Heart left ventricle (tissue), 16 donors: ENCODE measurements at regions not wholly inside any gene's neighbourhood (a gene's known extent, or its start where the extent isn't known, plus 50 kb on each side); places are given as distances from the start of the nearest gene placed in this dataset.

Source experiments
- ATAC-seq, 4 donors: fragments of 200-7000 bp; cut with Tn5 transposase; one replicate each; pipeline ENCODE4 v1.9.1; 2020 to 2022; ENCODE audit warnings: moderate library complexity in 4 of 4, mild to moderate bottlenecking in 3 of 4, moderate number of reproducible peaks in 1 of 4
- DNase-seq, 5 donors: peaks; one replicate each; pipeline ENCODE4 v3.0.0-alpha.2; 2020
- H3K27ac ChIP-seq, 12 donors: fragments of 200-600 bp; sonication (generic) in 4 of 12; one replicate each; pipeline versions ENCODE4 v1.5.0 to v1.8.0; 2016 to 2022; ENCODE audit warnings: mild to moderate bottlenecking in 2 of 12
- H3K27me3 ChIP-seq, 9 donors: fragments of 200-600 bp; sonication (generic) in 2 of 9; one replicate each; pipeline versions ENCODE4 v1.5.1 to v1.8.0; 2016 to 2022; ENCODE audit warnings: mild to moderate bottlenecking in 3 of 9
- H3K36me3 ChIP-seq, 9 donors: fragments of 200-600 bp; sonication (generic) in 2 of 9; one replicate each; pipeline versions ENCODE4 v1.5.0 to v1.8.0; 2018 to 2022; ENCODE audit warnings: mild to moderate bottlenecking in 2 of 9
- H3K4me1 ChIP-seq, 12 donors: fragments of 200-600 bp; sonication (generic) in 4 of 12; one replicate each; pipeline versions ENCODE4 v1.5.0 to v1.8.0; 2016 to 2022; ENCODE audit warnings: mild to moderate bottlenecking in 3 of 12
- H3K4me3 ChIP-seq, 12 donors: fragments of 200-600 bp; sonication (generic) in 4 of 12; one replicate each; pipeline versions ENCODE4 v1.5.0 to v1.8.0; 2017 to 2022; ENCODE audit warnings: mild to moderate bottlenecking in 9 of 12, moderate library complexity in 4 of 12
- H3K9me3 ChIP-seq, 12 donors: fragments of 200-600 bp; sonication (generic) in 4 of 12; one replicate each; pipeline versions ENCODE4 v1.5.0 to v1.8.0; 2016 to 2022; ENCODE audit warnings: mild to moderate bottlenecking in 1 of 12
- CTCF ChIP-seq, 12 donors: fragments of 200-600 bp; sonication (generic) in 4 of 12; IDR thresholded peaks; one replicate each; pipeline versions ENCODE4 v1.5.0 to v1.8.0; 2018 to 2022; ENCODE audit warnings: antibody characterized with exemption in 12 of 12, mild to moderate bottlenecking in 5 of 12
- POLR2A ChIP-seq, 2 donors: fragments of 450-650 bp; IDR thresholded peaks; one replicate each; pipeline ENCODE4 v1.6.1; 2017; ENCODE audit warnings: antibody characterized with exemption in 2 of 2, mild to moderate bottlenecking in 2 of 2, moderate library complexity in 2 of 2
- WGBS, 4 donors: extraction: QIAGEN DNeasy Blood & Tissue Kit in 2 of 4; methylation state at CpG; one replicate each; pipeline versions ENCODE4 v1.1.5 to v1.1.7; 2013 to 2018; 5-methylcytosine and 5-hydroxymethylcytosine counted together
- intact Hi-C, 10 donors: fragments of 100-400 bp; cut with DNase I; formaldehyde crosslinking; loops; one replicate each; pipeline versions ENCODE4 v1.11.1 to v1.14.2; 2022
- donor health status: ischemic (EF 13 %, LVEDD 7.1; RV severe dilation, severe dysfunction).
- donor health status: healthy with polysubstance abuse.
- donor health status: DM: no; HTN: yes; CAD: no.
- donor health status: DM: no; HTN: no; CAD: no.
- donor health status: ischemic (EF 25% LVEDD 6.9; RV normal size, moderate dysfunction).
- donor health status: ischemic (EF 25% LVEDD 5.7; RV mildly dilated, moderate dysfunction).
- donor health status: healthy.
- donor health status: DM: yes; HTN: yes; CAD: no.
- donor health status: ischemic (EF 35%, LVEDD 5.7; RV mildly dilated, moderate dysfunction).
- donor health status: nonischemic (EF 11% LVEDD 7.7; RV severe dilation, severe dysfunction).
- donor health status: DM: yes; HTN: yes; CAD: no.
- donor health status: PGD.
- donor health status: ischemic (EF 29% LVEDD 5.4; RV normal size, mild dysfunction).
- donor health status: nonischemic (EF 23%, LVEDD 6.1; RV moderate dilation, normal function).

GRCh38 chr6:163850874-163851273 is 436.4 kb downstream of the QKI start:
- no peaks in the 10 kb centered on the region for H3K36me3 ChIP-seq
- DNase-seq, result no peak
- no peaks in the 10 kb centered on the region for H3K27me3 ChIP-seq
- TF ChIP-seq CTCF (IDR thresholded peaks at IDR 0.05) (no peak), POLR2A (IDR thresholded peaks at IDR 0.05) (no peak)
- ATAC-seq, result no peak
- no peaks in the 10 kb centered on the region for H3K4me1 ChIP-seq
- H3K27ac ChIP-seq, result no peak overlapping the region
- intact Hi-C loops, result no loop called here
- H3K4me3 ChIP-seq, result no peak overlapping the region
- peaks cover 0 to 35% (median 22%) of the 10 kb centered on the region in 12 donors for H3K9me3 ChIP-seq

- Histone ChIP-seq H3K4me1 (peaks cover 0 to 15% (median 0%) of the 10 kb centered on the region in 12 donors), H3K36me3 (no peaks in the 10 kb centered on the region), H3K9me3 (peaks cover 0 to 13% (median 3%) of the 10 kb centered on the region in 12 donors), H3K27me3 (no peaks in the 10 kb centered on the region), H3K4me3 (no peak overlapping the region), H3K27ac (no peak overlapping the region)
- ATAC-seq, result no peak
- TF ChIP-seq POLR2A (IDR thresholded peaks at IDR 0.05) (no peak), CTCF (IDR thresholded peaks at IDR 0.05) (no peak)
- intact Hi-C loops, result loop anchor here in 3 of 10 donors (10.0 kb wide), 1 partner anchor 260 kb away; no protein-coding TSS in a partner anchor
- no peak for DNase-seq
- WGBS, 4 donors, result 58 to 72% (median 68%) methylated on average over 3 of the region's 3 CpGs
Measured at GRCh38 chr6:163844761-163845160, 430.2 kb downstream of the QKI start.

GRCh38 chr6:163844357-163844756 is 429.8 kb downstream of the QKI start:
- peaks cover 0 to 15% (median 0%) of the 10 kb centered on the region in 12 donors for H3K4me1 ChIP-seq
- H3K27ac ChIP-seq, result no peak overlapping the region
- DNase-seq, result no peak
- WGBS, 4 donors, result 39 to 52% (median 50%) methylated on average over 7 of the region's 7 CpGs
- no peaks in the 10 kb centered on the region for H3K27me3 ChIP-seq
- peaks cover 0 to 9% (median 0%) of the 10 kb centered on the region in 12 donors for H3K9me3 ChIP-seq
- TF ChIP-seq CTCF (IDR thresholded peaks at IDR 0.05) (no peak), POLR2A (IDR thresholded peaks at IDR 0.05) (no peak)
- intact Hi-C loops, result loop anchor here in 3 of 10 donors (10.0 kb wide), 1 partner anchor 260 kb away; no protein-coding TSS in a partner anchor
- no peak overlapping the region for H3K4me3 ChIP-seq
- H3K36me3 ChIP-seq, result no peaks in the 10 kb centered on the region
- peak; percentile 55 to 78 (median 76) for ATAC-seq

GRCh38 chr6:163843218-163843617 is 428.7 kb downstream of the QKI start:
- Histone ChIP-seq H3K9me3 (peaks cover 0 to 7% (median 0%) of the 10 kb centered on the region in 12 donors), H3K4me3 (no peak overlapping the region), H3K27me3 (no peaks in the 10 kb centered on the region), H3K36me3 (no peaks in the 10 kb centered on the region), H3K27ac (peak overlapping the region in 7 of 12 donors; percentile 14 to 59 (median 23)), H3K4me1 (peaks cover 0 to 18% (median 2%) of the 10 kb centered on the region in 12 donors)
- no peak for DNase-seq
- intact Hi-C loops, result loop anchor here in 3 of 10 donors (10.0 kb wide), 1 partner anchor 262 kb away; no protein-coding TSS in a partner anchor
- TF ChIP-seq POLR2A (IDR thresholded peaks at IDR 0.05) (no peak), CTCF (IDR thresholded peaks at IDR 0.05) (no peak)
- peak in 3 of 4 donors; percentile 40 to 53 (median 41) for ATAC-seq
- 44 to 61% (median 54%) methylated on average over 3 of the region's 3 CpGs for WGBS, 4 donors
